Pulmonary artery endothelial cell (primary cell): ENCODE measurements at regions not wholly inside any gene's neighbourhood (a gene's known extent, or its start where the extent isn't known, plus 50 kb on each side); places are given as distances from the start of the nearest gene placed in this dataset.

Experiments used
- DNase-seq: peaks from one replicate; pipeline ENCODE4 v3.0.0-alpha.2; 2011; ENCODE audit warnings: low read depth, low spot score

- DNase-seq, result no peak
Observed at GRCh38 chr12:124726596-124727263, 136.9 kb downstream of the SCARB1 start.

GRCh38 chr12:124725597-124726237 is 137.9 kb downstream of the SCARB1 start:
- DNase-seq, result no peak

DNA sequence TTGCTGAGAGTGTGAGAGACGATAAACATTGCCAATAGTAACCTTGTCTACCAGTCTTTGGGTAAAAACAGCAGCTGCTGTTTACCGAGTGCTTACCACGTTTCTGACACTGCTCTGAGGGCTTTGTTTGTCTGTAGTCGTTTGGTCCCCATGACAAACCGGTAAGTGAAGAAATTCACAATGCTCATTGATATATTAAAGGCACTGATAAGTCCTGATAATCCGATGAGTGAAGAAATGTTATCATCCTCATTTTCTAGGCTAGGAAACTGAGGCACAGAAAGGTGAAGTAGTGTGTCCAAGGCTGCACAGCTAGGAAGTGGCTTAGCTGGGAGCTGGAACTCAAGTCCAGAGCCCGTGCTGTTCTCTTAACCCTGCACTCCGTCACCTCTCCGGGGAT is 138.6 kb downstream of the SCARB1 start:
- no peak for DNase-seq

GRCh38 chr12:124722878-124723277 is 140.8 kb downstream of the SCARB1 start:
- no peak for DNase-seq

DNA sequence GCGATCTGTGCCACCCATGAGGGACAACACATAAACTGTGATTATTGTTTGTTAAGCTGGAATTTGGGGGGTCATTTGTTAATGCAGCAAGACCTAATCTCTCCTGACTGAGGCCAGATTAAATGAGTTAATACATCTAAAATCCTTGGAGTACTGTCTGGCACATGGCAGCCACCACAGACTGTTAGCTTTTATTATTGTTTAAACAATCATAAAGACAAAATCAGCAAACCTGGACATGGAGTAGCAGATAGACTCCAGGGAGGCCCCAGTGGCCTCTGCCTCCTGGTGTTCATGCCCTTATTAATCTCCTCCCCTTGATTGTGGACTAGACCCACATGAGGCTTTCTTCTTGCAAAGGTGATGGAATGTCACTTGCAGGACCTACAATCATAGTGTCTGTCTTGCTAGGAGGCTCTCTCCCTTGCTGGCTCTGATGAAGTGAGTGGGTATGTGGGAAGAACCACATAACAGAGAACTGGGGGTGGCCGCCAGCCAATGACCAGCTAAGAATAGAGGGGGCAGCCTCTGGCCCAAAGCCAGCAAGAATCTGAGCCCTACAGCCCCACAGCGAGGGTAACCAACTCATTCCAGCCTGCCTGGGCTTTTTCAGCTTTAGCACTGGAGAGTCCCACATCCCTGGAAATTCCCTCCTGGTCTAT is 142.0 kb downstream of the SCARB1 start:
- DNase-seq, result no peak

- DNase-seq, result peak; percentile 61
Observed at GRCh38 chr12:124720681-124721500, 142.8 kb downstream of the SCARB1 start.

GRCh38 chr12:124720004-124720680 is 143.5 kb downstream of the SCARB1 start:
- no peak for DNase-seq

GRCh38 chr12:124719231-124719630 is 144.4 kb downstream of the SCARB1 start:
- DNase-seq, result no peak

DNA sequence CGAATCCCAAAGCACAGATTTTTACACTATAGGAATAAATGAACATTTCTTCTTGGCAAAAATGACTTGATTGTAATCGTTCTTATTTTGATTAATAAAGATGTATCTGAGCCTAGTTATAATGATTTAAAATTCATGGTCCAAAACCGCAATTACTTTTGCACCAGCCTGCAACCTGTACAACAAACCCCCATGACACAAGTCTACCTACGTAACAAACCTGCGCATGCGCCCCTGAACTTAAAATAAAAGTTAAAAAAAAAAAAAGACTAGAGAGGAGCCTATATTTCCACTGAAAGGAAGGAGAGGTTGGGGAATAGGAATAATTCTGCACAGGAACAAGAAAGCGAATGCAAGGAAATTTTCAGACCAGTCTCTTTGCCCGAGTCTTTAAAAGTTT is 145.2 kb downstream of the SCARB1 start:
- DNase-seq, result no peak

GRCh38 chr12:124718036-124718435 is 145.6 kb downstream of the SCARB1 start:
- DNase-seq, result no peak

GRCh38 chr12:124717318-124717717 is 146.3 kb downstream of the SCARB1 start:
- DNase-seq, result no peak

GRCh38 chr12:124716208-124717130 is 147.2 kb downstream of the SCARB1 start:
- DNase-seq, result no peak

- DNase-seq, result no peak
Observed at GRCh38 chr12:124715121-124715990, 147.9 kb upstream of the NCOR2 start.

- peak; percentile 90 for DNase-seq
Observed at GRCh38 chr12:124713436-124714082, 146.1 kb upstream of the NCOR2 start.

DNA sequence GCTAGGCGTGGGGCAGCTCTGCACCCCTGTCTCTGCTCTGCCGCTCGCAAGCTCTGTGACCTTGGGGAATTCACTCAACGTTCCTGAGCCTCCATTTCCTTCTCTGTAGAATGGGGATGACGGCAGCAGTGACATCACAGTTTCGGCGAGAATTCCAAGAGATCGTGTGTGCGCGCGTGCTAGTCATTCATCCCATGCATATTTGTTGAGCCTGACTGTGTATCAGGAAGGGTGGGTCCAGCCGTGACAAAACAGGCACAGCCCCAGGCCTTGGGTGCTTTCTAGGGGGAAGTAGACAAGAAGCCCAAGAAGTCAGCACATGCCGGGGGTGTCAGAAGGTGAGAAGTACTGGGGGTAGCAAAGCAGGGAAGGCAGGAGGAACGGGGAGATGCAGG is 145.6 kb upstream of the NCOR2 start:
- DNase-seq, result no peak

DNA sequence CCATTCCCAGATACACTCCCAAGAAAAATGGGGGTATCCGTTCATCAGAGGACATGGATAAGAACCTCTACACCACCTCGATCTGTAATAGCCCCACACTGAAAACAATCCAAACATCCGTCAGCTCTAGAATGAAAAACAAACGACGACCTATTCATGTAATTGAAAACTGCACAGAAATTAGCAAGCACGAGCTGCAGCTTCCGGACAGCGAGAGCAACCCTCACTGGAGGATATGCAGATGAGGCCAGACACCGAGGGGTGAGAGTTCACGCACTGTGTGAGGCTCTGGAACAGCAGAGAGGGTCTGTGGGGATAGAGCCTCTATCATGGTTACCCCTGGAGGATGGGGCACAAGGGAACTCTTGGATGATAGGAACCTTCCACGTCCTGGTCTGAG is 143.9 kb upstream of the NCOR2 start:
- DNase-seq, result no peak

DNA sequence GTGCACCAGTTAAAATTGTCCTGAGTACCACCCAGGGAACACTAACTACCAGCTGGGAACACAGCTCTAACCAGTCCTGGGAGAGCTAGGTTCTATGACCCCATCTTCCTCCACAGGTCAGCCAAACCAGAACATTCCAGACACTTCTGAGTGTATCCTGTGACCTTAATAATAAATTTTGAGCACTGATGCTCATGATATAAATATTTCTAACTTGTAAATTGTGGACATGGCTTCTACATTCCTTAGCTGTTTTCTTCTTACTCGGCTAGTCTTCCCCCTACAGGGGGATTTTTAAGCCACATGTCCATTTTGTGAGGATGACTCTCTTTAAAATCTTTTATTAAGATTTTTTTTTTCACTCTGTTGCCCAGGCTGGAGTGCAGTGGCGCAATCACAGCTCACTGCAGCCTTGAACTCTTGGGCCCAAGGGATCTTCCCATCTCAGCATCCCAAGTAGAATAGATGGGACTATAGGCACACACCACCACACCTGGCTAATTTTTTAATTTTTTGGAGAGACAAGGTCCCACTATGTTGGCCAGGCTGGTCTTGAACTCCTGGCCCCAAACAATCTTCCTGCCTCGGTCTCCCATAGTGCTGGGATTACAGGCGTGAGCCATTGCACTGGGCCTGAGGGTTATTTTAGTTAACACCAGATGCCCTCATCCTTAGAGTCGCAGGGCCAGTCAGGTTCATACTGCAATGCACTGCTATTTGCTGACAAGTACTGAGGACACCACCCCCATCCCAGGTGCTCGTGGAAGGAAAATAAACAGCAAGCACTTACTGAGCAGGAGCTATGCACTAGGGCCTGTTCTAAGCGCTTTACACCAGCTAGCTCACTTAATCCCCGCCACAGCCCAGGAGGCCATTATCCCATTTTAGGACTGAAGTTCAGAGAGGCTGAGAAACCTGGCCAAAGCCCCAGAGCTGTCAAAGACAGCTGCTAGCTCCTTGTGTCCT is 142.6 kb upstream of the NCOR2 start:
- no peak for DNase-seq

DNA sequence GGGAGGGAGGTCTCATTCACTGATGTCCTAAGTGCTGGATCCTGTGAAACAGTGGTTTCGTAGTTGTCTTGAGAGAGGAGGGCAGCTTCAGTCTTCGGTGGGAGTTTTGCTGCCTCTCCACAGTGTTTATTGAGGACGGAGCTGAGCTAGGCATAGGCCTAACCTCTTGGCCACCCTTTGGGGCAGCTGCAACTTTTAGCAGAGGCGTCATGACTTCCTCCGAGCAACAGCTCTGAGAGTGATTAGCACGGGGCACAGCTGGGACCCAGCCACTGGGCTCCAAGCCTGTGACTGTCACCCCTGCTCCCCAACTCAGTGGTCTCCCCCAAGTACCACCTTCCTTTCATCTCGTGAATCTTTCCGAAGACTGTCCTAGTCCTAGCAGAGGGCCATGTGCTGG is 139.9 kb upstream of the NCOR2 start:
- no peak for DNase-seq
